ENCODE measurements at regions not wholly inside any gene's neighbourhood (a gene's known extent, or its start where the extent isn't known, plus 50 kb on each side); places are given as distances from the start of the nearest gene placed in this dataset.

GRCh38 chr20:6504826-6505225 lies 262.7 kb upstream of the BMP2 start:
- peaks cover 7% of the 10 kb centered on the region for H3K27me3 Mint-ChIP-seq (ENCODE audit: low read depth)
- DNase-seq (ENCODE audit: low spot score in 2 of 2, unreplicated experiment in 2 of 2) = no peak
- peaks cover 7% of the 10 kb centered on the region for H3K4me1 Mint-ChIP-seq
- peaks cover 2% of the 10 kb centered on the region for H3K36me3 Mint-ChIP-seq
- H3K4me3 Mint-ChIP-seq = no peak overlapping the region
- H3K9me3 Mint-ChIP-seq = peaks cover 6% of the 10 kb centered on the region
- no peak overlapping the region for H3K27ac Mint-ChIP-seq
- no peak for TF ChIP-seq CTCF (IDR thresholded peaks at IDR 0.05; ENCODE audit: unreplicated experiment)

- Mint-ChIP-seq H3K27me3 (ENCODE audit: low read depth) (peaks cover 10% of the 10 kb centered on the region), H3K36me3 (no peaks in the 10 kb centered on the region), H3K9me3 (no peaks in the 10 kb centered on the region), H3K4me3 (no peak overlapping the region), H3K27ac (no peak overlapping the region), H3K4me1 (peaks cover 7% of the 10 kb centered on the region)
- DNase-seq (ENCODE audit: low spot score in 2 of 2, unreplicated experiment in 2 of 2) = no peak
- TF ChIP-seq CTCF (IDR thresholded peaks at IDR 0.05; ENCODE audit: unreplicated experiment) = no peak
Measured at GRCh38 chr20:6504179-6504578, 263.3 kb upstream of the BMP2 start.

GRCh38 chr20:6502999-6503398 lies 264.5 kb upstream of the BMP2 start:
- DNase-seq (ENCODE audit: low spot score in 2 of 2, unreplicated experiment in 2 of 2) = no peak

GRCh38 chr20:6502219-6502618 lies 265.3 kb upstream of the BMP2 start:
- DNase-seq (ENCODE audit: low spot score in 2 of 2, unreplicated experiment in 2 of 2) = no peak
- no peak for TF ChIP-seq CTCF (IDR thresholded peaks at IDR 0.05; ENCODE audit: unreplicated experiment)
- Mint-ChIP-seq H3K4me3 (no peak overlapping the region), H3K27ac (peak overlapping the region; percentile 3), H3K27me3 (ENCODE audit: low read depth) (peaks cover 12% of the 10 kb centered on the region), H3K36me3 (no peaks in the 10 kb centered on the region), H3K9me3 (peaks cover 8% of the 10 kb centered on the region), H3K4me1 (peaks cover 7% of the 10 kb centered on the region)

More at GRCh38 chr20:6502999-6503398, 264.5 kb upstream of the BMP2 start:
- Mint-ChIP-seq H3K27ac (no peak overlapping the region), H3K4me1 (peaks cover 7% of the 10 kb centered on the region), H3K4me3 (no peak overlapping the region), H3K27me3 (ENCODE audit: low read depth) (peaks cover 12% of the 10 kb centered on the region), H3K9me3 (peaks cover 8% of the 10 kb centered on the region), H3K36me3 (no peaks in the 10 kb centered on the region)
- TF ChIP-seq CTCF (IDR thresholded peaks at IDR 0.05; ENCODE audit: unreplicated experiment) = no peak

GRCh38 chr20:6501061-6501460 lies 266.4 kb upstream of the BMP2 start:
- no peak for DNase-seq (ENCODE audit: low spot score in 2 of 2, unreplicated experiment in 2 of 2)
- peaks cover 12% of the 10 kb centered on the region for H3K27me3 Mint-ChIP-seq (ENCODE audit: low read depth)
- TF ChIP-seq CTCF (IDR thresholded peaks at IDR 0.05; ENCODE audit: unreplicated experiment) = no peak
- no peak overlapping the region for H3K4me3 Mint-ChIP-seq
- no peaks in the 10 kb centered on the region for H3K36me3 Mint-ChIP-seq
- H3K9me3 Mint-ChIP-seq = peaks cover 8% of the 10 kb centered on the region
- no peak overlapping the region for H3K27ac Mint-ChIP-seq
- H3K4me1 Mint-ChIP-seq = peaks cover 7% of the 10 kb centered on the region

GRCh38 chr20:6499566-6499965 lies 267.9 kb upstream of the BMP2 start:
- H3K9me3 Mint-ChIP-seq = peaks cover 8% of the 10 kb centered on the region
- H3K4me3 Mint-ChIP-seq = no peak overlapping the region
- peaks cover 7% of the 10 kb centered on the region for H3K4me1 Mint-ChIP-seq
- no peak overlapping the region for H3K27ac Mint-ChIP-seq
- TF ChIP-seq CTCF (IDR thresholded peaks at IDR 0.05; ENCODE audit: unreplicated experiment) = no peak
- H3K27me3 Mint-ChIP-seq (ENCODE audit: low read depth) = peaks cover 10% of the 10 kb centered on the region
- DNase-seq (ENCODE audit: low spot score in 2 of 2, unreplicated experiment in 2 of 2) = no peak
- no peaks in the 10 kb centered on the region for H3K36me3 Mint-ChIP-seq
